BLaER1 (cell line): ENCODE measurements at regions not wholly inside any gene's neighbourhood (a gene's known extent, or its start where the extent isn't known, plus 50 kb on each side); places are given as distances from the start of the nearest gene placed in this dataset.

Experiments used
- H3K27ac ChIP-seq: shearing (Covaris generic); formaldehyde crosslinking; 2 replicates; pipeline ENCODE4 v1.8.1; 2022
- H3K27me3 ChIP-seq: shearing (Covaris generic); formaldehyde crosslinking; 2 replicates; pipeline ENCODE4 v1.8.1; 2022
- H3K36me3 ChIP-seq: shearing (Covaris generic); formaldehyde crosslinking; 2 replicates; pipeline ENCODE4 v1.8.1; 2022
- H3K4me1 ChIP-seq: shearing (Covaris generic); formaldehyde crosslinking; 2 replicates; pipeline ENCODE4 v1.8.1; 2022
- H3K4me2 ChIP-seq: shearing (Covaris generic); formaldehyde crosslinking; 2 replicates; pipeline ENCODE4 v1.8.1; 2022
- H3K4me3 ChIP-seq: shearing (Covaris generic); formaldehyde crosslinking; 2 replicates; pipeline ENCODE4 v1.8.1; 2022
- H3K9ac ChIP-seq: shearing (Covaris generic); formaldehyde crosslinking; 2 replicates; pipeline ENCODE4 v1.8.1; 2022
- H3K9me3 ChIP-seq: shearing (Covaris generic); formaldehyde crosslinking; 2 replicates; pipeline ENCODE4 v1.8.1; 2022
- H4K20me1 ChIP-seq: shearing (Covaris generic); formaldehyde crosslinking; 2 replicates; pipeline ENCODE4 v1.8.1; 2022
- Cebpa-rat ChIP-seq: shearing (Covaris generic); IDR thresholded peaks from 2 replicates; pipeline ENCODE4 v1.8.1; 2022

- no peak for TF ChIP-seq Cebpa-rat
- Histone ChIP-seq H4K20me1 (peaks cover 35% of the 10 kb centered on the region), H3K4me1 (no peaks in the 10 kb centered on the region), H3K9me3 (peaks cover 17% of the 10 kb centered on the region), H3K27me3 (no peaks in the 10 kb centered on the region), H3K27ac (no peak overlapping the region), H3K4me3 (no peak overlapping the region), H3K36me3 (no peaks in the 10 kb centered on the region), H3K4me2 (no peak overlapping the region), H3K9ac (no peak overlapping the region)
Observed at GRCh38 chr4:56164907-56165306, 216.2 kb downstream of the CEP135 start.

- no peak overlapping the region for H3K4me2 ChIP-seq
- no peaks in the 10 kb centered on the region for H3K36me3 ChIP-seq
- peaks cover 67% of the 10 kb centered on the region for H4K20me1 ChIP-seq
- no peaks in the 10 kb centered on the region for H3K27me3 ChIP-seq
- no peak overlapping the region for H3K4me3 ChIP-seq
- no peak overlapping the region for H3K9ac ChIP-seq
- no peak overlapping the region for H3K27ac ChIP-seq
- TF ChIP-seq Cebpa-rat: no peak
- H3K4me1 ChIP-seq: 0 out of 2 replicates have a peak, but pooled peaks cover 4% of the 10 kb centered on the region
- no peaks in the 10 kb centered on the region for H3K9me3 ChIP-seq
Observed at GRCh38 chr4:56160636-56161035, 211.9 kb downstream of the CEP135 start.

GRCh38 chr4:56158483-56158882 is 209.7 kb downstream of the CEP135 start:
- Histone ChIP-seq H3K9ac (no peak overlapping the region), H3K27ac (no peak overlapping the region), H3K9me3 (no peaks in the 10 kb centered on the region), H3K4me2 (no peak overlapping the region), H3K36me3 (0 out of 2 replicates have a peak, but pooled peaks cover 4% of the 10 kb centered on the region), H3K4me1 (0 out of 2 replicates have a peak, but pooled peaks cover 4% of the 10 kb centered on the region), H3K4me3 (no peak overlapping the region), H4K20me1 (peaks cover 58% of the 10 kb centered on the region), H3K27me3 (no peaks in the 10 kb centered on the region)
- no peak for TF ChIP-seq Cebpa-rat

- no peak overlapping the region for H3K9ac ChIP-seq
- H3K27ac ChIP-seq: no peak overlapping the region
- H3K4me3 ChIP-seq: no peak overlapping the region
- no peaks in the 10 kb centered on the region for H3K27me3 ChIP-seq
- H4K20me1 ChIP-seq: peaks cover 71% of the 10 kb centered on the region
- H3K9me3 ChIP-seq: no peaks in the 10 kb centered on the region
- H3K4me2 ChIP-seq: no peak overlapping the region
- H3K4me1 ChIP-seq: 0 out of 2 replicates have a peak, but pooled peaks cover 4% of the 10 kb centered on the region
- 0 out of 2 replicates have a peak, but pooled peaks cover 9% of the 10 kb centered on the region for H3K36me3 ChIP-seq
- TF ChIP-seq Cebpa-rat: no peak
Observed at GRCh38 chr4:56156141-56156540, 207.4 kb downstream of the CEP135 start.

- no peak overlapping the region for H3K4me2 ChIP-seq
- H3K36me3 ChIP-seq: 0 out of 2 replicates have a peak, but pooled peaks cover 9% of the 10 kb centered on the region
- H3K4me3 ChIP-seq: no peak overlapping the region
- H3K27ac ChIP-seq: no peak overlapping the region
- no peak for TF ChIP-seq Cebpa-rat
- no peaks in the 10 kb centered on the region for H3K27me3 ChIP-seq
- peaks cover 72% of the 10 kb centered on the region for H4K20me1 ChIP-seq
- no peak overlapping the region for H3K9ac ChIP-seq
- H3K9me3 ChIP-seq: no peaks in the 10 kb centered on the region
- H3K4me1 ChIP-seq: 0 out of 2 replicates have a peak, but pooled peaks cover 4% of the 10 kb centered on the region
Observed at GRCh38 chr4:56155432-56155831, 206.7 kb downstream of the CEP135 start.

- H3K4me3 ChIP-seq: no peak overlapping the region
- H3K4me2 ChIP-seq: no peak overlapping the region
- peaks cover 9% of the 10 kb centered on the region; the same call in 1 of the 2 replicates for H3K36me3 ChIP-seq
- H3K9me3 ChIP-seq: no peaks in the 10 kb centered on the region; the same call in 1 of the 2 replicates
- no peak overlapping the region for H3K9ac ChIP-seq
- peaks cover 32% of the 10 kb centered on the region for H4K20me1 ChIP-seq
- TF ChIP-seq Cebpa-rat: no peak
- no peak overlapping the region for H3K27ac ChIP-seq
- no peaks in the 10 kb centered on the region for H3K4me1 ChIP-seq
- H3K27me3 ChIP-seq: no peaks in the 10 kb centered on the region
Observed at GRCh38 chr4:56149591-56149990, 200.8 kb downstream of the CEP135 start.

GRCh38 chr4:56148428-56148827 is 199.7 kb downstream of the CEP135 start:
- Histone ChIP-seq H3K27me3 (no peaks in the 10 kb centered on the region), H4K20me1 (peaks cover 30% of the 10 kb centered on the region), H3K9me3 (no peaks in the 10 kb centered on the region; the same call in 1 of the 2 replicates), H3K9ac (no peak overlapping the region), H3K4me1 (no peaks in the 10 kb centered on the region), H3K27ac (no peak overlapping the region), H3K4me2 (no peak overlapping the region), H3K36me3 (peaks cover 4% of the 10 kb centered on the region; the same call in 1 of the 2 replicates), H3K4me3 (no peak overlapping the region)
- TF ChIP-seq Cebpa-rat: no peak

- H3K4me3 ChIP-seq: no peak overlapping the region
- H3K4me2 ChIP-seq: no peak overlapping the region
- no peaks in the 10 kb centered on the region; the same call in 1 of the 2 replicates for H3K9me3 ChIP-seq
- no peaks in the 10 kb centered on the region for H3K27me3 ChIP-seq
- H4K20me1 ChIP-seq: peaks cover 20% of the 10 kb centered on the region; the same call in 1 of the 2 replicates
- H3K9ac ChIP-seq: no peak overlapping the region
- TF ChIP-seq Cebpa-rat: no peak
- H3K4me1 ChIP-seq: no peaks in the 10 kb centered on the region
- no peaks in the 10 kb centered on the region; the same call in 1 of the 2 replicates for H3K36me3 ChIP-seq
- no peak overlapping the region for H3K27ac ChIP-seq
Observed at GRCh38 chr4:56147371-56147770, 198.6 kb downstream of the CEP135 start.

GRCh38 chr4:56146956-56147355 is 198.2 kb downstream of the CEP135 start:
- no peaks in the 10 kb centered on the region for H3K4me1 ChIP-seq
- no peak overlapping the region for H3K4me2 ChIP-seq
- H3K4me3 ChIP-seq: no peak overlapping the region
- no peak overlapping the region for H3K27ac ChIP-seq
- no peaks in the 10 kb centered on the region; the same call in 1 of the 2 replicates for H3K9me3 ChIP-seq
- H4K20me1 ChIP-seq: peaks cover 16% of the 10 kb centered on the region; the same call in 1 of the 2 replicates
- TF ChIP-seq Cebpa-rat: no peak
- H3K9ac ChIP-seq: no peak overlapping the region
- H3K36me3 ChIP-seq: no peaks in the 10 kb centered on the region; the same call in 1 of the 2 replicates
- H3K27me3 ChIP-seq: no peaks in the 10 kb centered on the region

- Histone ChIP-seq H3K4me3 (no peak overlapping the region), H3K9ac (no peak overlapping the region), H3K9me3 (no peaks in the 10 kb centered on the region; the same call in 1 of the 2 replicates), H3K36me3 (no peaks in the 10 kb centered on the region; the same call in 1 of the 2 replicates), H3K4me1 (no peaks in the 10 kb centered on the region), H3K27ac (no peak overlapping the region), H3K27me3 (no peaks in the 10 kb centered on the region), H3K4me2 (no peak overlapping the region), H4K20me1 (peaks cover 17% of the 10 kb centered on the region; the same call in 1 of the 2 replicates)
- TF ChIP-seq Cebpa-rat: no peak
Observed at GRCh38 chr4:56142088-56142487, 193.3 kb downstream of the CEP135 start.
